Body of pancreas (tissue), 4 donors: ENCODE measurements at regions not wholly inside any gene's neighbourhood (a gene's known extent, or its start where the extent isn't known, plus 50 kb on each side); places are given as distances from the start of the nearest gene placed in this dataset.

Experiments
- CTCF ChIP-seq, 7 experiments: fragments of 450-650 bp in 4 of 7; fragments of 200-600 bp in 3 of 7; sonication (generic) in 3 of 7; IDR thresholded peaks; one replicate each; pipeline ENCODE4 v1.5.1; 2016 to 2019; ENCODE audit warnings: antibody characterized with exemption in 7 of 7
- POLR2A ChIP-seq, 3 donors: fragments of 450-650 bp; IDR thresholded peaks; one replicate each; pipeline ENCODE4 v1.6.1; 2016; ENCODE audit warnings: antibody characterized with exemption in 3 of 3, mild to moderate bottlenecking in 2 of 3

GRCh38 chr2:8153258-8153718 is 528.6 kb upstream of the ID2 start:
- no peak for TF ChIP-seq POLR2A (IDR thresholded peaks at IDR 0.05)
- TF ChIP-seq CTCF (IDR thresholded peaks at IDR 0.05), result no peak
